GM21576 (cell line): ENCODE measurements at regions not wholly inside any gene's neighbourhood (a gene's known extent, or its start where the extent isn't known, plus 50 kb on each side); places are given as distances from the start of the nearest gene placed in this dataset.
A peak's percentile ranks its signal among the peaks of the same experiment; 100 is the strongest.

Experiments
- ATAC-seq: cut with Tn5 transposase; IDR thresholded peaks from one replicate; pipeline ENCODE4 v1.9.1; 2021; ENCODE audit warnings: mild to moderate bottlenecking, moderate library complexity; ENCODE audit not compliant: unreplicated experiment

DNA sequence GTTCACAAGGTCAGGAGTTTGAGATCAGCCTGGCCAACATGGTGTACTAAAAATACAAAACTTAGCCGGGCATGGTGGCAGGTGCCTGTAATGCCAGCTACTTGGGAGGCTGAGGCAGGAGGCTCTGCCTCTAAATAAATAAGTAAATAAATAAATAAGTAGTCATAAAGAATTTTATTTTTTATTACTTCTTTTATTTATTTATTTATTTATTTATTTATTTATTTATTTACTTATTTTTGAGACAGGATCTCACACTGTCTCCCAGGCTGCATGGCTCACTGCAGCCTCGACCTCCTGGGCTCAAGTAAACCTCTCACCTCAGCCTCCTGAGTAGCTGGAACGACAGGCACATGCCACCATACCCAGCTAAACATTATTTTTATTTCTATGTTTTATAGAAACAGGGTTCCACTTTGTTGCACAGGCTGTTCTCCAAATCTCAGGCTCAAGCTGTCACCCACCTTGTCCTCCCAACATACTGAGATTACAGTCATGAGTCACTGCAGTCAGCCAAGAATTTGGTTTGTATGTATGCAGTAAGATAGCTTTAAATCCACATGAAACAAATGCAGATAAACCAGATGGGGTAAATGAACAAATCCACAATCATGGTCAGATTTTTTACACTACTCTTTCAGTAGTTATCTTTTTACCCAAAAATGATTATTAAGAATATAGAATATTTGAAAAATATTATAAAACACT, 523.3 kb upstream of the RGS18 start:
- no peak for ATAC-seq

DNA sequence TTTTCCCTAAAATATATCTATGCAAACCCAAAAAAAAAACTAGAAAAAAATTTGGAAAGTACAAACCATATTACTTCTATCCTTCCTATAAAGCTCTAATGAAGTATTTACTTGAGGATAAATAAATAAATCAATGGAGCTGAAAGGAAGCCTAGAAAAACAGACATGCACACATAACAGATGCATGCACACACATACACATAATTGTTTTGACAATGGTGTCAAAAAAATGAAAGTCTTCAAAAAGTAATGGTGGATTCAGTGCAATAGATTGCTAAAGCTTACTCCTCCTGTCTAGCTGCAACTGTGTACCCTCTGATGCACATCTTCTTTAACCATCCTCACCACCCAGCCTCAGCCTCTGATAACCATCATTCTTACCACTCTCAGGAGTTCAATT, 521.9 kb upstream of the RGS18 start:
- no peak for ATAC-seq

DNA sequence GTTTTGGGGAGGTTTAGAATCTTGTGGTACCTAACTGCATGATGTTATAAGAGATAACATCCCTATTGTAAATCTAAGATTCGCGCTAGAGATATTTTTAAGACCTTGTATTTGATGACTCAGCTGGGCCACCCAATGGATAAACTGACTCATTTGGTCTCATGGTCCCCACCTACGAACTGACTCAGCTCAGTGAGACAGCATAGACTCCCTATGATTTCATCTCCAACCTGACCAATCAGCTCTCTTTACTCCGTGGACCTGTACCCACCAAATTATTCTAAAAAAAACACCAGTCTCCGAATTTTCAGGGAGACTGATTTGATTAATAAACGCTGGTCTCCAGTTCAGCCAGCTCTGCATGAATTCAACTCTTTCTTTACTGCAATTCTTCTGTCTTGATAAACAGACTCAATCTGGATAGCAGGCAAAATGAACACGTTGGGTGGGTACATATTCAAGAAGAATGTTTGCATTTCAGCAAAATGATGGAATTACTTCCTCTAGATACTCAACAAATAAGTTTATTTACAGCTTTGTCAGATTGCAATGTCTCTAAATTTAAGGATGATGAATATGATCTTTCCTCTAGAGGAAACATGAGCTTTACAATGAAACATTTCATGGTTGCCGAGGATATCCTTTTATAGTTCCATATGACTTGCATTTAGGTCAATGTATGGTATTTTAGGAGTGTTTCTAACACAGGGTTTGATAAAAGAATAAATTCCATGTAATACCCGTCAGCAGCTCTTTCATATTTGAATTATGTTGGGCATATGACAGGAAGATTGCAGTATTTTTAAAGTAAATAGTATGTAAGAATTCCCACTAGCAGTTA, 516.6 kb upstream of the RGS18 start:
- no peak for ATAC-seq

DNA sequence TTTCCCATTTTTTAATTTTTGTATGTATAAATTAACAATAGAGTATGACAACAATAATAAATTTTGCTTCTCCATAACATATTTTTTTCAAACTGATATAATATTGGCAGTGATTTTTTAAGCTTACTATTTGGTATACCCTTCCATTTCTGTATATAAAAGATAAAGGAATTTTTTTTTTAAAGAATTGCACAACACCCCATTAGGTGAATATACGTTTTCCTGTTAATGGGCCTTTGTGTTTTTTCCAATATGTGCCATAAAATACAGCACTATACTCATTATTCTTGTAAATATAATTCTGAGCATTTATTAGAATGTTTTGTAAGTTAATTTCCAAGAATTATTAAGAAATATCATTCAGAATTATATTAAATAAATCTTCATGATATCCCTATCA, 515.2 kb upstream of the RGS18 start:
- no peak for ATAC-seq

DNA sequence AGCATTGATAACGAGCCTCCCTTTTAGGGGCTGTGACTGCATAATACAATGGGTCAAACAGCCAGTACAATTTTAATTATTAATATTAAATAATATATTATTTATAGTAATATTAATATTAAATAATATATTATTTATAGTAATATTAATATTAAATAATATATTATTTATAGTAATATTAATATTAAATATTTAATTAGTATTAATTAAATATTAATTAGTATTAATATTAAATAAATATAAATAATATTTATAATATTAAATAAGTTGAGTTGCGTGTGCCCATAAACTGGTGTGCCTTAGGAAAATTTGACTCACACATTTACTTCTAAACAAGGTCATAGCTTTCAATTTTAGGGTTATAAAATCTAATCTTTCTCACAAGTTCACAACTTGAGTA, 509.3 kb upstream of the RGS18 start:
- ATAC-seq: no peak

DNA sequence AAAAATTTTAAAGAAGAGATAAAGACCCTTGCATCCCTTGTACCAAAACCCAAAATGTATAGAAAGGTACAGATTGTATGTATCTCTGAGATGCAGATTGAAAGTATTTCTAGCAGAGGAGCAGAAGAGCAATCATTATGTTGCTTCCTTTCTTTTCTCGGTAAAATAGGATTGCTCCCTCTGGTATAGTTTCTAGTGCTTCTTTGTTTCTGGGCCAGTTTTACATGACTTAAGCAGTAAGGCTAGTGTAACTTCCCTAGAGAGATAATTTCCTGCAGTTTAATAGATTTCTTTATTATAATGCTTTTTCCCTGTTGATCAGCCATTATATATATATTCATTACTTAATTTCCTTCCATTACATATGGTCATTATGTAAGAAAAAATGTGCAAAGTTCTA, 496.2 kb upstream of the RGS18 start:
- no peak for ATAC-seq

DNA sequence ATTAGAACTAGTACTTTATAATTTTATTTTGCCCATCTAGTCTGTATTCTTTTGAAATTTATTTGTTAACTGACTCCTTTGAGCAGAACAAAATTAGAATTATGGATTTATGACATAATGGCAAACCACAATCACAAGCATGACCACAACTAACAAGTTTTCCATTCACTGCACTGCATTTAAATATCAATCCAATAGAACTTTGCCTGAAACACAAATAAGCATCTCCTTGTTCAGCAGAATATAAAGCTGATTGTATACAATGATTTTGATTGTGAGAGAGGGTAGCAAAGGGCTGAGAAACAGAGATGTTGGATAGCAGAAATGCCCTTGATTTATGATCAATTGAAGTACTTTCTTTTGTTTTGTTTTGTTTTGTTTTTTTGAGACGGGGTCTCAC, 495.5 kb upstream of the RGS18 start:
- ATAC-seq: no peak

DNA sequence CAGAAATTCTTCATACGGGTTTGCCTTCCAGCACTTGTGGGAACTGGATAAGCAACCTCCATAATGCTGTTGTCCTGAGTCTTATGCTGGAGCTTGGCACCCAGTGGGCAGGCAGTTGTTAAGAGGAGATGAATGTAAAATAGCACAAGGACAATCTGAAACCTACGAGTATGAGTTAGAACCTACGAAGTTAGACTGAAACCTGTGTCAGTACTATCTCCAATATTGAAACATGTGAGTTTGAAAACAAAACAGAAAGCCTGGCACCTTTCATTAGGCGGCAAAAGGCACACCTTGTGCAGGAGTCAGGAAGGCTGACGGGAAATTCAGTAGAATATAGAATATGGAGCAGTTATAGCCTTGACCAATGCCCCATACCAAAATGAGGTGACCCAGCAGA, 489.7 kb upstream of the RGS18 start:
- no peak for ATAC-seq

DNA sequence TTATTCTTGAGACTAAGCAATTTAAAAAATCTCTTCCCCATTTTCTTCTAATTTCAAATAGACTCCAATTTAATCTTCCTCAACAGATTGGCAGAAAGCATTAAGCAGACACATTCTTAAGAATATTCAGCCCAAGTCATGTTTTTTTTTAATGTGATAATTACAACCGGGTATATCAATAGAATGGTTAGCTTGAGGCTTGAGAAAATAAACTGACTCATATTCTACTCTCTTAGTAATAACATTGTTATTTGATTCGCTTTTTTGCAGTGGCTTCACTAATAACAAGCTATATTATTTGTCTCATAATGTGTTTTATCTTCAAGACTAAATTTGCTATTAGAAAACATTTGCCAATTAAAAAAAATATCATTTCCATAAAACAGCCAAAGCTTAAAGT, 488.6 kb upstream of the RGS18 start:
- no peak for ATAC-seq

DNA sequence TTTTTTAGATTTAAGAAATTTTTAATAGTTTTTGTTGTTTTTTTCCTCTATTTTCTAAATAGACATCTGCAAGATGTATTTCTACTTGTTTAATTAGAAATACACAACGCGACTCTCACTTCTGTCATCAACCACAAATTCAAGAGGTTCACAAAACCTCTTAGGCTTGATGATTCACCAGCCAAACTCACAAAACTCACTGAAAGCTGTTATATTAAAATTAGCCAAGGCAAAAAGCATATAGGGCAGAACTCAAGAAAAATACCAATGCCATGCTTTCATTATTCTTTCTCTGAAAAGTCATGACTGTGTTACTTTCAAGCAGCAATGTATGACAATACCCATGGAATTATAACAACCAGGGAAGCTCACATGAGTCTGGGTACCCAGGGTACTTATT, 487.0 kb upstream of the RGS18 start:
- no peak for ATAC-seq

DNA sequence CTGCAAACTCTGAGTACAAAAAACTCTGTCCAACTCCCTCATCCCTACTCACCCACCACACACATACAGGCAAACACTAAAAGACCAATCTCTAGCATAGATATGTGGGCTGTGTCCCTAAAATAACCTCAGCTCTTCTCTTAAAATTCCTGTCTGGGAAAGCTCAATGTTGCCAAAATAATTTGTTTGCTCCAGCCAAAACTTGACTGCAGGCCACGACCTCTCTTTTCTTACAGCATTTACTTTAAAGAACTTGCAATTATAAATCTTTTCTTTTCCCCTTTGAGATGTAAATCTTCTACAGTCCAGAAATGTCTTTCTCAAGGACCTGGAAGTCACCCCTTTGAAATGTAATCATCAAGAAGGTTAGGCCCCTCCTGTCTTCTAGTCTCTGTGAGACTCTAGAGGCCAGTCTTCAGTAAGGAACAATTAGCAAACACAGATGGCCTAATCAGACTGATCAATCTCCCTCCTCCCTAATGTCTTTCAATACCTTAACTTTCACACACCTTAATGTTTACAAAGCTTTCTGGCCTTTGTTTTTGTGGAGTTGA, 483.6 kb upstream of the RGS18 start:
- ATAC-seq: no peak

DNA sequence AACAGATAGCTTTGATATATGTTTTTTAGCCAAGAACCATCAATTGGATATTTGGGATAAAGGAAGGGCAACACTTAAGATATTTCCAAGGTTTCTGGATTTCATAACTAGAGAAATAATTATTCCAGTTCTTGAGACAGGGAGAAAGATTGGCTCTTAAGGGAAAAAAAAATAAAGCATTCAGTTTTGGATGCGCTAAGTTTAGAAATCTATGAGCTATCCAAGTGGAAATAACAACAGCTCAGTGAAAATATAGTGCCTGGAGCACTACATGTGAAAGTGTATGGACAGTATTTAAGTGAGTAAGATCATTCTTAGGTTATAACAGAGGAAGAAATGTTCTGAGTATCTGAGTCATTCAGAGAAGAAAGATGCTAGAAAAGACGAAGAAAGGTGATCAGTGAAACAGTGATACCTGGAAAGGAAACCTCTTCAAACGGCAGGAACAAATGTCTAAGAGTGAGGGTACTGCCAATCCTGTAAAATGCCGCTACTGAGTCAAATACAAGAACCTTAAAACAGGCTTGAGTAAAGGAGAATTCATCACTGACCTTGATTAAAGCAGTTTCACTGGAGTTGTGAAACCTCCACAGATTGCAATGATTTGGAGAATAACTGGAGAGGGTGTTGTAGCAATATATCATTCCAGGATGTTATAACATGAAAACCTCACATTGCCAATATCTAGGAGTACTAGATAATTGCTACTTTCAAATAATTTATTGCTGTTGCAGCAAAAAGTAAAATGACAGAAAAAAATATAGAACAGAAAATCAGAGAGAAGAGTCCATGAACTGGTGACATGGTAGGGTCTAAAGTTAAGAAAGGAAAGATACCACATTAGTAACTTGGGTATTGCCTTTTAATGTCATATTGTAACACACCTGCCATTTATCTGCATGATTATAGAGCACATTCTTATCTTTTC, 482.1 kb upstream of the RGS18 start:
- no peak for ATAC-seq

DNA sequence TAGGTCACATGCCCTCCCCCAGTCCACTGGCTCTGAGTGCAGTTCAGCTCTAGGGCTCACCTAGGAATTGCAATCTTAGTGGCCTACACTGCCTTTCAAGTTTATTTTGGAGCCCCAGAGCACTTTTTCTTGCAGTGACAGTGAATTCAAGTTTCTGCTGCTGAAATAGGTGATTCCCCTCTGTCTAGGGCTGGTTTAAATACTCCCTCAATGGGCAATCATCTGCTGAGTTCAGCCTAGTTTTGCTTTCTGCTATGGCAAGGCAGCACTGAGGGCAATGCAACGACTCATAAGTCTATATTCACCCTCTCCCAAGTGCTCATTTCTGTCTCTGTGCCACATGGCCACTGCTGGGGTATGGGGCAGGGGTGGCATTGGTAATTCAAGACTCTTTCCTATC, 472.6 kb upstream of the RGS18 start:
- no peak for ATAC-seq

DNA sequence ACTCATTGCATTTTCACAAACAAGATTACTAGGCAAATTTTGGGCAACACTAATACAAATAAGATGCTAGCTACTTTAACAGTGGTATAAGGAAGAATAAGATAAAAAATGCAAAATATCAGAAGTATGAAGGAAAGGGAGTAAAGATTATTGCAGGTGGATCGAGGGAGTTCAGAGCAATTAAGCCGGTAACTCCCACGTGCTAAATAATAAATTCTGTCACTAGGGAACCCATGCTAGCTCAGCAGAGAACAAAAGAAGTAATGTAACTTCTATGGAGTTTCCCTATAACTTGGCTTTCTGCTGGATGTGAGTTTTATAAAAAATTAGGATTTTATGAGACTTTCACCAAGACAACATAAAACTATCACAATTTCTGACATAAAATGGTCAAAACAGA, 470.5 kb upstream of the RGS18 start:
- no peak for ATAC-seq

DNA sequence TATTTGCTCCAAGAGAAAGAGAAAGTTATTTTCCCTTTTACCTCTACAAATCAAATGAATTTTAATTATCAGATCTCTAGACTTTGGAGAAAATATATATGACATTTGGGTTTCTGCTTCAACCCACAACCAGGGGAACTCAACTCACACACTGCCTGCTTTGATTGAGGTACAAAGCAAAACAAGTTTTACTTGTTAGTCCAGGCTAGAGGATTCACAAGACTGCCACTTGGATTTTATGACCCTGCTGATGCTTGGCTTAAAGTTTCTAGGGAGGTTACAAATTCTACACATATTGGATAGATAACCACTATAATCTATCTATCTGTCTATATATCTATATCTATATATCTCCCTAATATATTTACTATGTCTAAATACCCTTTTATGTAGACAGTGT, 467.3 kb upstream of the RGS18 start:
- ATAC-seq: no peak

DNA sequence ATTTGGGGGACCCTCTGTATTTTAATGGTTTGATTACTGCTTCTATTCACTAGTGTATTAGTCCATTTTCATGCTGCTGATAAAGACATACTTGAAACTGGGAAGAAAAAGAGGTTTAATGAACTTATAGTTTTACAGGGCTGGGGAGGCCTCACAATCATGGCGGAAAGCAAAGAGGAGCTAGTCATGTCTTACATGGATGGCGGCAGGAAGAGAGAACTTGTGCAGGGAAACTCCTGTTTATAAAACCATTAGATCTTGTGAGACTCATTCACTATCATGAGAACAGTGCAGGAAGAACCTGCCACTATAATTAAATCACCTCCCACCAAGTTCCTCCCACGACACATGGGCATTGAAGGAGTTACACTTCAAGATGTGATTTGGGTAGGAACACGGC, 464.5 kb upstream of the RGS18 start:
- ATAC-seq: no peak

DNA sequence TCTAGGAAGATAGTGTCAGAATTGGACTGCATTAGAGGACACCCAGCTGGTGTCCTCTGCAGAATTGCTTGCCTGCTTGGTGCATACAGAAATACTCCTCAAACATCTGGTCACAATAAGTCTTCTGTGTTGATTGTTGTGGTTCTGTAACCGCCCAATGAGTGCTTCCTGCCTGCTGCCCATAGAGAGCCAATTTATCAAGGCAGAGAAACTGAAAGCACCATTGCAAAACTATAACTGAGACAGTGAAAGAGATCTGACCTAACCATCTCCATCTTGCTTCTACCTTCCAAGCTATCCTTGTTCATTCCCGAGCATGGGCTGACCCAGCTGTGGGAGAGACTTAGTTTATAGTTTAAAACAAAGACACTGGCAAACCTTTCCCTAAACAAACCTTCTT, 462.4 kb upstream of the RGS18 start:
- peak; percentile 85 for ATAC-seq

DNA sequence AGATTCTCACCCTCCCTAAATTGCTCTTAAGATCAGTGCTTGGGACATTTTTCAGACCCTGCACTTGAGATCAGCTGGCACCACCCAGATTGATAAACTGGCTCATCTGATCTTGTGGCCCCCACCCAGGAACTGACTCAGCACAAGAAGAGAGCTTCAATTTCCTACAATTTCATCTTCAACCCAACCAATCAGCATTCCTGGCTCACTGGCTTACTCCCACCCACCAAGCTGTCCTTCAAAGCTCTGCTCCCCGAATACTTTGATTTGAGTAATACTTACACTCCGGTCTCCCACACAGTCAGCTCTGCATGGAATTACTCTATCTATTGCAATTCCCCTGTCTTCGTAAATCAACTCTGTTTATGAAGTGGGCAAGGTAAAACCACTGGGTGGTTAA, 461.9 kb upstream of the RGS18 start:
- no peak for ATAC-seq

DNA sequence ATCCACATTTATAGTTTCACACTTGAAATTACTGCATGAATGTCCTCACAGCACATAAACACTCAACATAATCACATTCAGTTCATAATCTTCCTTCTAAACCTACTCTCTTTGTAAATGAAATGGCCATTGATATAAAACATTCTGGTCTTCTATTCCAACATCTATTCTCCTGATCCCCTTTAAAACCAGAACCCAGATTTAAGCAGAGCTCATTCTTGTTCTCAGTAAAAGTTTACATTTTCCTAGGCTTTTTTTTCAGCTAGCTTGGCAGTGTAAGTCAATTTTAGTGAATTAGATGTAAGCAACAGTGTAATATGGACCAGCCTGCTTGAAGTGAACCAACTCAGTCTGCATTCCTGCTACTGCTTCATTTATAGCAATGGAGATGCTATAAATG, 460.7 kb upstream of the RGS18 start:
- ATAC-seq: no peak

DNA sequence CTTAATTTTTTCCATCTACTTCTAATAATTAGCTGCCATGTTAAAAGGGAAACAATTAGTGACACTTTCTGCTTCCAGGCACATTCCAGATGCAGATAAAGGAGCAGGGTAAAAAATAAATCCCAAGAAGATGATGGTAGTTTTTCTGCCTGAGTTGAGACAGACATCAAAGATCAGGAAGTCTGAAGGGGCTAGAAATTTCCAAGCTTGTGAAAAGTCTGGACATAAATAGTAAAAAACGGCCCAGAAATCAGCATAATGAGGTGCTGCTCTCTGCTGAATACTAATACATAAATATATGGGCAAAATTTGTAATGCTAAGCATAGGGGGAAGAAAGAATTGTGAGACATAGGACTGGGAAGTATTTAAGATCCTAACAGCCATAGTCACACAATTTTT, 460.0 kb upstream of the RGS18 start:
- ATAC-seq: no peak

DNA sequence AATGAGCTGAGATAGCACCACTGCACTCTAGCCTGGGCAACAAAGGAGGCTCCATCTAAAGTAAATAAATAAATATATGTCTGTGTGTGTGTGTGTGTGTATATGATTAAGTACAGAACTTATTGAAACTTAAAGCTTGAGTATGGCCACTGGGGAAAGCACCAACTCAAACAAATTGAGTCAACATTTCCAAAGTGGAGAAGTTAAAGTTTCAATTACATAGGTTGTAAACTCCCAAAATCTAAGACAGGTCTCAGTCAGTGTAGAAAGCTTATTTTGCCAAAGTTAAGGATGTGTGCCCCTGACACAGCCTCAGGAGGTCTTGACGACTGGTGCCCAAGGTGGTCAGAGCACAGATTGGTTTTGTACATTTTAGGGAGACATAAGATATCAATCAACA, 458.9 kb upstream of the RGS18 start:
- no peak for ATAC-seq
